ENCODE measurements at regions not wholly inside any gene's neighbourhood (a gene's known extent, or its start where the extent isn't known, plus 50 kb on each side); places are given as distances from the start of the nearest gene placed in this dataset.

DNA sequence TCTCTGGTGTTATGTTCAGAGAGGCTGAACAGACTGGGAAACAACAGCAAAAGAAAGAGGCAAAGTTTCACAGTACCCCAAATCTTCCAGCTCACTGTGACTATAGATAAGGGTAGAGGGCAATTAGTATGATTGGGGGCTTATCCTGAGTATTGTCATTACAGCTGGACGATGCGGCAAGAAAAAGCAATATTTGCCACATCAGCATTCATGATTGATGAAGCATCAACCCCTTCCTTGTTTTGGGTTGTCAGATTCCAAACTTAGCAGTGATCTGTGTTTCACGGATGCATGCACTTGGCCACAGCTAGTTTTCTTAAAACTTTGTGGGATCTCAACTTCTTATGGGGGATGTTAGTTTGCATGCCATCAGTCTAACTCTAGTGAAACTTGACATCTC, 348.8 kb upstream of the SLITRK5 start:
- TF ChIP-seq, protein P1, sequence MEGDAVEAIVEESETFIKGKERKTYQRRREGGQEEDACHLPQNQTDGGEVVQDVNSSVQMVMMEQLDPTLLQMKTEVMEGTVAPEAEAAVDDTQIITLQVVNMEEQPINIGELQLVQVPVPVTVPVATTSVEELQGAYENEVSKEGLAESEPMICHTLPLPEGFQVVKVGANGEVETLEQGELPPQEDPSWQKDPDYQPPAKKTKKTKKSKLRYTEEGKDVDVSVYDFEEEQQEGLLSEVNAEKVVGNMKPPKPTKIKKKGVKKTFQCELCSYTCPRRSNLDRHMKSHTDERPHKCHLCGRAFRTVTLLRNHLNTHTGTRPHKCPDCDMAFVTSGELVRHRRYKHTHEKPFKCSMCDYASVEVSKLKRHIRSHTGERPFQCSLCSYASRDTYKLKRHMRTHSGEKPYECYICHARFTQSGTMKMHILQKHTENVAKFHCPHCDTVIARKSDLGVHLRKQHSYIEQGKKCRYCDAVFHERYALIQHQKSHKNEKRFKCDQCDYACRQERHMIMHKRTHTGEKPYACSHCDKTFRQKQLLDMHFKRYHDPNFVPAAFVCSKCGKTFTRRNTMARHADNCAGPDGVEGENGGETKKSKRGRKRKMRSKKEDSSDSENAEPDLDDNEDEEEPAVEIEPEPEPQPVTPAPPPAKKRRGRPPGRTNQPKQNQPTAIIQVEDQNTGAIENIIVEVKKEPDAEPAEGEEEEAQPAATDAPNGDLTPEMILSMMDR (IDR thresholded peaks at IDR 0.05; ENCODE audit: low read depth, low read length) = no peak
- no peak for TF ChIP-seq POLR2A (IDR thresholded peaks at IDR 0.05; ENCODE audit: extremely low read depth, insufficient read length)
